GM12892 (cell line): ENCODE measurements at regions not wholly inside any gene's neighbourhood (a gene's known extent, or its start where the extent isn't known, plus 50 kb on each side); places are given as distances from the start of the nearest gene placed in this dataset.

Experiments
- DNase-seq: peaks from one replicate; pipeline ENCODE4 v3.0.0; 2011; ENCODE audit not compliant: insufficient read length
- FAIRE-seq: peaks from 2 replicates; lab custom pipeline; 2011; peaks lifted over from hg19 to GRCh38; lab: Jason Lieb, UNC
- POLR2A ChIP-seq: IDR thresholded peaks from 2 replicates; pipeline ENCODE4 v1.6.1; 2011; ENCODE audit warnings: low read depth, low read length, control low read depth
- POLR2AphosphoS5 ChIP-seq: IDR thresholded peaks from 2 replicates; pipeline ENCODE4 v1.6.1; 2011; ENCODE audit warnings: low read depth, low read length, control low read depth
- TAF1 ChIP-seq: IDR thresholded peaks from 2 replicates; pipeline ENCODE4 v1.6.1; 2011; ENCODE audit warnings: low read depth, mild to moderate bottlenecking, control low read depth, low read length, borderline replicate concordance

DNA sequence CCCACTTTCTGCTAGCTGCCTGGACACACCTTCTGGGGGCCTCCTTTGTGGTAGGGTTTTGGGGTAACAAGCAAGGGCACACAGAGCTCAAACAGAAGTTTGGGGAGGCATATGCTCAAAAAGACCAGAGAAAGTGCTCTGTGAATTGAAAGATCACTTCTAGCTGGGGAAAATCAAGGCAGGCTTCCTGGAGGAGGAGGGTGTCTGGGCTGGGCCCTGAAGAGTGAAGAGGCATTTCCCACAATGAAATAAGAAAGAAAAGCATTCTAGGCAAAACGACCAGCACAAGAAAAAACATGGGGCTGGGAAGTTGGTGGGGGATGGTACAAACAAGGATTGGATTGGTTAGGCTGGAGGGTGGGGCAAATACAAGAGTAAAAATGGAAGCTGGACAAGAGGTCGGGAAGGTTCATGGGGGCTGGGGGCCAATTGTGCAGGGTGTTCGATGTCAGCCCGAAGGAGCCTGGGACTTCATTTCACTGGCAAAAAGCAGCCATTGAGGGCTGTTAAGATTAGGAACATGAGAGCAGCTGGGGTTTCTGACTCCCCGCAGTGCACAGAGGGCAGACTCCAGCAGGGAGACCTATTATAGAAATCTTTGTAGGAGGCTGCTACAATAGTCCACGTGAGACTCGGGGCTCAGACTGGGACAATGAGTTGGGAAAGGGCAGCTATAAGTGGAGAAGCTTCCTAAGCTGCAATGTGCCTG is 51.5 kb upstream of the CMKLR1 start:
- no peak for TF ChIP-seq POLR2AphosphoS5
- TF ChIP-seq TAF1 = no peak
- no peak for TF ChIP-seq POLR2A
- FAIRE-seq (no peak), DNase-seq (no peak)

DNA sequence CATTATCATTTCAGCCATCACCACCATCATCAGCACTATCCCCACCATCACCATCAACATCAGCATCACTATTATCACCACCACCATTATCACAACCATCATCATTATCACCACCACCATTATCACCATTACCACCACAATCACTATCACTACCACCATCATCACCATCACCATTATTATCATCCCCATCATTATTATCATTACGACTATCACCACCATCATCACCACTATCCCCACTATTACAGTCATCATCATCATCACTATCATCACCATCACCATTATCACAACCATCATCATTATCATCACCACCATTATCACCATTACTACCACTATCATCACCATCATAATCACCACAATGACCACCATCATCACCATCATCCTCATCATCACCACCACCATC is 50.4 kb upstream of the CMKLR1 start:
- TF ChIP-seq POLR2AphosphoS5 (no peak), TAF1 (no peak), POLR2A (no peak)
- FAIRE-seq (no peak), DNase-seq (no peak)
